ENCODE measurements at regions not wholly inside any gene's neighbourhood (a gene's known extent, or its start where the extent isn't known, plus 50 kb on each side); places are given as distances from the start of the nearest gene placed in this dataset.

- TF ChIP-seq, protein P1, sequence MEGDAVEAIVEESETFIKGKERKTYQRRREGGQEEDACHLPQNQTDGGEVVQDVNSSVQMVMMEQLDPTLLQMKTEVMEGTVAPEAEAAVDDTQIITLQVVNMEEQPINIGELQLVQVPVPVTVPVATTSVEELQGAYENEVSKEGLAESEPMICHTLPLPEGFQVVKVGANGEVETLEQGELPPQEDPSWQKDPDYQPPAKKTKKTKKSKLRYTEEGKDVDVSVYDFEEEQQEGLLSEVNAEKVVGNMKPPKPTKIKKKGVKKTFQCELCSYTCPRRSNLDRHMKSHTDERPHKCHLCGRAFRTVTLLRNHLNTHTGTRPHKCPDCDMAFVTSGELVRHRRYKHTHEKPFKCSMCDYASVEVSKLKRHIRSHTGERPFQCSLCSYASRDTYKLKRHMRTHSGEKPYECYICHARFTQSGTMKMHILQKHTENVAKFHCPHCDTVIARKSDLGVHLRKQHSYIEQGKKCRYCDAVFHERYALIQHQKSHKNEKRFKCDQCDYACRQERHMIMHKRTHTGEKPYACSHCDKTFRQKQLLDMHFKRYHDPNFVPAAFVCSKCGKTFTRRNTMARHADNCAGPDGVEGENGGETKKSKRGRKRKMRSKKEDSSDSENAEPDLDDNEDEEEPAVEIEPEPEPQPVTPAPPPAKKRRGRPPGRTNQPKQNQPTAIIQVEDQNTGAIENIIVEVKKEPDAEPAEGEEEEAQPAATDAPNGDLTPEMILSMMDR (conservative IDR thresholded peaks at IDR 0.05; ENCODE audit: low read depth) = no peak
- DNase-seq (ENCODE audit: low spot score) = no peak
- ChIA-PET POLR2A (ENCODE audit: low non-redundant PET) (no interaction called here), CTCF (no interaction called here)
- H3K27ac ChIP-seq = no peak overlapping the region
These were observed 625.6 kb downstream of the PTPRU start for GRCh38 chr1:29861922-29862321.

GRCh38 chr1:29861446-29861845 is 625.1 kb downstream of the PTPRU start:
- H3K27ac ChIP-seq = no peak overlapping the region
- ChIA-PET CTCF (no interaction called here), POLR2A (ENCODE audit: low non-redundant PET) (no interaction called here)
- DNase-seq (ENCODE audit: low spot score) = no peak
- TF ChIP-seq, protein P1 (conservative IDR thresholded peaks at IDR 0.05; ENCODE audit: low read depth) = no peak

DNA sequence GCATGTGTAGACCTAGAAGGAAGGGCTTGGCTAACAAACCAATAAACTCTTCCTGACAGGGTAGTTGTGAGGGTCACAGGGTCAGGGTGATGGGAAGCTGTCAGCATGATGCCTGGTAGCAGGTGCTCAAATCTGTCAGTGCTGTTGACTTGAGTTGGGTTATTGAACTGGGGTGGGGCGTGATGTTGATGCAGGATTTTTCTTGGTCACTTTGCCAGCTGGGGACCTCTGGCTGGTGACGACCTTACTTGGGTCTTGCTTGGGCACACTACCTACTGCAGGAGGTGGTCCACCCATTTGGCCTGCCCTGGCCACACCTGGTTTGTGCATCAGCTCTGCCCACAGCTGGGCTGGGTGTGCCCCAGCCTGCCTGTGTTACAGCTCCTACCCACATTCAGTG is 624.4 kb downstream of the PTPRU start:
- H3K27ac ChIP-seq = no peak overlapping the region

GRCh38 chr1:29860056-29860455 is 623.7 kb downstream of the PTPRU start:
- no peak overlapping the region for H3K27ac ChIP-seq
- TF ChIP-seq, protein P1 (conservative IDR thresholded peaks at IDR 0.05; ENCODE audit: low read depth) = no peak
- ChIA-PET CTCF (interaction anchor here (0.7 kb wide), 1 partner anchor 14 kb away, joined by 4 read pairs; no protein-coding TSS in a partner anchor), POLR2A (ENCODE audit: low non-redundant PET) (no interaction called here)
- no peak for DNase-seq (ENCODE audit: low spot score)

More for the DNA sequence above, 624.4 kb downstream of the PTPRU start:
- POLR2A ChIA-PET (ENCODE audit: low non-redundant PET) = no interaction called here
- no peak for DNase-seq (ENCODE audit: low spot score)
- CTCF ChIA-PET = no interaction called here
- TF ChIP-seq, protein P1 (conservative IDR thresholded peaks at IDR 0.05; ENCODE audit: low read depth) = no peak

GRCh38 chr1:29859126-29859525 is 622.8 kb downstream of the PTPRU start:
- DNase-seq (ENCODE audit: low spot score) = no peak
- CTCF ChIA-PET = interaction anchor here (0.7 kb wide), 2 partner anchors 13 to 217 kb away, joined by 3 to 4 read pairs; no protein-coding TSS in a partner anchor
- POLR2A ChIA-PET (ENCODE audit: low non-redundant PET) = no interaction called here
- H3K27ac ChIP-seq = no peak overlapping the region
- TF ChIP-seq, protein P1 (conservative IDR thresholded peaks at IDR 0.05; ENCODE audit: low read depth) = no peak

- no peak overlapping the region for H3K27ac ChIP-seq
- TF ChIP-seq, protein P1 (conservative IDR thresholded peaks at IDR 0.05; ENCODE audit: low read depth) = no peak
- DNase-seq (ENCODE audit: low spot score) = no peak
- ChIA-PET CTCF (interaction anchor here (0.7 kb wide), 1 partner anchor 216 kb away, joined by 3 read pairs; no protein-coding TSS in a partner anchor), POLR2A (ENCODE audit: low non-redundant PET) (no interaction called here)
These were observed 622.3 kb downstream of the PTPRU start for GRCh38 chr1:29858646-29859045.

Measured in RWPE1 (cell line).